GM12891 (cell line): ENCODE measurements at regions not wholly inside any gene's neighbourhood (a gene's known extent, or its start where the extent isn't known, plus 50 kb on each side); places are given as distances from the start of the nearest gene placed in this dataset.

ENCODE experiments used
- DNase-seq: peaks from one replicate; pipeline ENCODE4 v3.0.0; 2011; ENCODE audit warnings: low spot score; ENCODE audit not compliant: insufficient read length
- FAIRE-seq: peaks from 2 replicates; lab custom pipeline; 2011; peaks lifted over from hg19 to GRCh38; lab: Jason Lieb, UNC
- PAX5 ChIP-seq: IDR thresholded peaks from 2 replicates; pipeline ENCODE4 v1.6.1; 2011; ENCODE audit warnings: low read length, moderate library complexity, mild to moderate bottlenecking; ENCODE audit not compliant: insufficient read depth, severe bottlenecking
- POLR2A ChIP-seq: IDR thresholded peaks from 2 replicates; pipeline ENCODE4 v1.6.1; 2011; ENCODE audit warnings: low read depth, low read length, control low read depth
- POLR2AphosphoS5 ChIP-seq: IDR thresholded peaks from 2 replicates; pipeline ENCODE4 v1.6.1; 2011; ENCODE audit warnings: low read depth, low read length, control low read depth
- POU2F2 ChIP-seq: IDR thresholded peaks from 2 replicates; pipeline ENCODE4 v1.6.1; 2011; ENCODE audit warnings: low read depth, mild to moderate bottlenecking, control low read depth, low read length, moderate library complexity
- SPI1 ChIP-seq: IDR thresholded peaks from 2 replicates; pipeline ENCODE4 v1.6.1; 2011; ENCODE audit warnings: low read depth, low read length, control low read depth
- TAF1 ChIP-seq: IDR thresholded peaks from 2 replicates; pipeline ENCODE4 v1.6.1; 2011; ENCODE audit warnings: low read depth, low read length, control low read depth

DNA sequence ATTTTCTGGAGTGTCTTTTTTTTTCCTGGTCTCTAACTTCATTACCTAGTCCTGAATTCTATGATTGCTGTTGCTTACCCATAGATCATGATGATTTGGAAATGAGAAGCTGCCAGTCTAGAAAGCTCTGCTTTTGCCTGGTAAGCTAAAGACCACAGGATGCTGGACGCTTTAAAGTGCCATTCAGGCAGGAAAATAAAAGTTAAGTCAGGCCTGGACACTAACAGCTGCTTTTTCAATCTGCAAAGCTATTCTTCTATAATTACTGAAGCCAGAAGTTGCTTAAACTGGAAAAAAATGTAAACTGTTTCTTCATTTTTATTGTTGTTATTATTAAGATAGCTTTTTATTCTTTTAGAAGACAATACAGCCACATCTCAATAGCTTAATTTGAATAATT lies 129.8 kb upstream of the SPACA1 start:
- DNase-seq (no peak), FAIRE-seq (no peak)
- TF ChIP-seq SPI1 (no peak), TAF1 (no peak), POLR2A (no peak), PAX5 (no peak), POU2F2 (no peak), POLR2AphosphoS5 (no peak)

DNA sequence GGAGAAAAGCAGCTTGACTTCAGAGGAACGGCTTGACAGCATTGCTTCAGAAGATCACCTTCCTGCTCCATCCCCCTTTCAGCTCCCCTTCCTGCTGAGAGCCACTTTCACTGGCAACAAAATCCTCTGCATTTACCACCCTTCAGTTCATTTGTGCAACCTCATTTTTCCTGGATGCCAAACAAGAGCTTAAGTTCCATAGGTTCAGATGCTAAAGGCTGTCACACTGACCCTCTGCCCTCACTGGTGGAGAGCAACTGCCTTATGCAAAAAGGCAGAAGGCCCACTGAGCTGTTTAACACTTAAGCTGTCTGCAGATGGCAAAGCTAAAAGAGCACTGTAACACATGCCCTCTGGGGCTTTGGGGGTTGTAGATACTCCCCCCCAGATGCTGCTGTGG lies 131.2 kb upstream of the SPACA1 start:
- no peak for DNase-seq
- no peak for FAIRE-seq
- TF ChIP-seq POU2F2 (no peak), POLR2A (no peak), TAF1 (no peak)

DNA sequence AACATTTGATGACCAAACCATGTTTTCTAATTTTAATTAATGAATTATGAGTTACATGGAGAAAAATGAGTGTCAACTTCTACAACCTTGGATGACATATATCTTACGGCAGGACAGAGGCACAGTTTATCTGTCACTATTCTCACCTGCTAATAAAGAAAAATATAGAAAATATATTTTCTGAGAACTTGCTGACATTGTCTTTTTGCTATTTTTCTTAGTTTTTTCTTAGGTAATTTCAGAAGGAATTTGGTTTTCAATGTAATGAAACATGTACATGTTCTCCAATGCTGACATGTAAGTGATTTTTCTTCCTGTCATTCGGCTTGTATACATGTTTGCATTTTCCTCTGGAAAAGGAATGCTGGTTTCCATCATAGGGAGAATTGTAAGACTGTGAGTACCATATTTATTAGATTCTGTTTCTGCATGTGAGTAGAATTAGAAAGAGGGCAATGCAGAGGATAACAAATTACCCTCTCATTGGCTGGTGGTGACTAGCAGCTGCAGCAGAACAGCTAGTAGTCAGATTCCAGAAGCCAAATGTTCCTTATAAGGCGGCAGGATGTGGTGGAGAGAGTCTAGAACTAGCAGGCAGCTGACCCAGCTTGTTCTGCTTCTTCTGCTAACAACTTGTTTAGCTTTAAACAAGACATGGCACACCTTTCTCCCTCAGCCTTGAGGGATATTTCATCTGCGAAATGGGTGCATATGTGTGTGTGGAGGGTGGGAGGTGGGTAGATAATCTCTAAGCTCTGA lies 132.8 kb upstream of the SPACA1 start:
- no peak for DNase-seq
- peak; percentile 61 for FAIRE-seq
- no peak for TF ChIP-seq TAF1
- no peak for TF ChIP-seq POU2F2
- no peak for TF ChIP-seq POLR2A
- no peak for TF ChIP-seq SPI1
- no peak for TF ChIP-seq POLR2AphosphoS5
- TF ChIP-seq PAX5: no peak

DNA sequence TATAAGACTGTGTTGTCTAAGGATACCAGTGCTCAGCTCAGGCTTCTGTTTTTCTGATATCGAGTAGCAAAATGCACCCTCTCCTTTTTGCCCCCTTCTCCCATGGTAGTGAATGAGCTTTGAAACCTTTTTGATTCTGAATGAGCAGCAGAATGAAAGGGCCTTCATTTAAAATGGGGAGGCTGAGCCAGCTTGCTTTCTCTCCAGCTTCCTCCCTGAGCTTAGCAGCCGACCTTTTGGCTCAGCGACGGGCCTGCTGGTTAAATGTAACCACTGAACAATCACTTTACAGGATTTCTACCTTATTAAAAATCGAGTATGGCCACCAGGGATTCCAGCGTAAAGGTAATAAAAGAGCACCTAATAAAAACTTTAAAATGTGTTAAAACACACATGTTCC lies 133.7 kb upstream of the SPACA1 start:
- no peak for FAIRE-seq

DNA sequence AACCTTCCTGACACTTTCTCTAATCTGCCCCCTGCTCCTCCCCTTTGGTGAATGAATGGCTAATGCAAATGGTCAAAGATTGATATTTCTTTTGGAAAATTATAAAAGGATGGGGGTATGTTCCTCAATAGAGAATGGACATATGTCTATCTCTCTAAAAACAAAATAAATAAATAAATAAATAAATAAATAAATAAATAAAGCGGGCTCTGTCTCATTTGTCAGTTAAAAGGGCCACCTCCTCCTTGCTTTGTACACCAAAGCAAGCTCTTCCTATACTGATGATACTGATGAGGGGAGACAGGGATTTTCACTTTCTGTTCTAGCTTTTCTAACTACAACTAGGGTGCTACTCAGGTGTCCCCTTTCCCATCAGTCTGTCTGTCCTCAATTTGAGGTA lies 135.5 kb upstream of the SPACA1 start:
- no peak for DNase-seq
- FAIRE-seq: no peak

More for the DNA sequence above, 133.7 kb upstream of the SPACA1 start:
- TF ChIP-seq POLR2A: no peak
- no peak for TF ChIP-seq TAF1
- no peak for TF ChIP-seq SPI1
- no peak for TF ChIP-seq PAX5
- TF ChIP-seq POU2F2: no peak
- TF ChIP-seq POLR2AphosphoS5: no peak
- no peak for DNase-seq

DNA sequence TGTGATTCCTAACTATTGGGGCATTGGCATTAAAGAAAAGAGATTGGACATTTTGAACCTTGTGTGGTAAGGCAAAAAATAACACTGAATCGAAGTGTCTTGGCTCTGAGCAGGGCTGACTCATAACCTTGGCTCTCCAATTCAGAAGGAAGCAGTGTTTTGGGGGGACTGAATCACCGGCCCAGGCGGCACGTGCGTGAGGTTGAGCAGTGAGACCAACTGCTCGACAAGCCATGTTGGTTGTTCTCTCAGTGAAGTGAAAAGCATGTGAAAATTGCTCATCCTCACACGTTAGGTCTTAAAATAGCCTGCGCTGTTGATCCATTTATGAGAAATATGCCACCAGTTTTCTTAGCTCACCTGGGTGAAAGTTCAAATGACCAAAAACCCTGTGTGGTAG lies 137.8 kb upstream of the SPACA1 start:
- no peak for FAIRE-seq
- no peak for DNase-seq
- no peak for TF ChIP-seq POLR2AphosphoS5
- TF ChIP-seq SPI1: no peak
- TF ChIP-seq POLR2A: no peak
- TF ChIP-seq PAX5: no peak
- TF ChIP-seq POU2F2: no peak
- TF ChIP-seq TAF1: no peak

More for the DNA sequence above, 135.5 kb upstream of the SPACA1 start:
- TF ChIP-seq TAF1 (no peak), POU2F2 (no peak), SPI1 (no peak), POLR2A (no peak), POLR2AphosphoS5 (no peak), PAX5 (no peak)

DNA sequence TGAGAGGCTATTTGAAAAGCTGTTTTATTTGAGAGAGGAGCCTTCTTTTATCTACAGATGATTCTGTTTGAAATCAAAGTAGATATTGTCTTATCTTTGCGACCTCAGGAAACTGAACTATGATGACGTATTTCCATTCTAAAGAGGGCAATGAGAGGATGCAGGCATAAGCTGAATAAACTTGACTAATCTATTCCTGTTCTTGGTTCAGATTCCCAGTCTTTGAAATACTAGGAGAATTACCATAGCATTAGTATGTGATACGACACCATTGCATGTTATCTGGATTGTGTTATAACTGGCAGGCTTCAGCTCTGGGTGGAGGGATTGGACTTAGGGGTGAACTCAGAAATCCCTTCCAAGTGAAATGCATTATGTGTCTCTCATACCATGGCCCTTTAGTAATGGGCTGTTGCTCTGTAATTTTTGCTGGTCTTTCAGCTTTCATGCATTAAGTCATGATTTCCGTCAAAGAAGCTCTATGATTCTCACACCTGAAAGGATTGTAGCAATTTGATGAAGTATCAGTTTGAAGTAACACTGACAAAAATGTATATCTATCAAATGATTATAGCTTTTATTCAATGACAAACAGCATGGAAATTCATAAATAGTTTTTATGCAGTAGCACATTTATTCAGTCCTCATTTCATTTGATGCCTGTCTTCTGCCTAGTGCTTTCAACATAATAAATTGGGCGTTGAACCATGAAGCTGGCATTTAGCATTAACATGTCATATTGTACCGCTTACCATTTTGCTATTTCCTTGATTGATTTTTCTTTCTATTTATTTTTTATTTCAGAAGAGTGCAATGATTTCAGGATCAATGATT lies 138.4 kb upstream of the SPACA1 start:
- FAIRE-seq: peak; percentile 59
- TF ChIP-seq POLR2A (no peak), TAF1 (no peak), POU2F2 (no peak), POLR2AphosphoS5 (no peak), PAX5 (no peak), SPI1 (no peak)

DNA sequence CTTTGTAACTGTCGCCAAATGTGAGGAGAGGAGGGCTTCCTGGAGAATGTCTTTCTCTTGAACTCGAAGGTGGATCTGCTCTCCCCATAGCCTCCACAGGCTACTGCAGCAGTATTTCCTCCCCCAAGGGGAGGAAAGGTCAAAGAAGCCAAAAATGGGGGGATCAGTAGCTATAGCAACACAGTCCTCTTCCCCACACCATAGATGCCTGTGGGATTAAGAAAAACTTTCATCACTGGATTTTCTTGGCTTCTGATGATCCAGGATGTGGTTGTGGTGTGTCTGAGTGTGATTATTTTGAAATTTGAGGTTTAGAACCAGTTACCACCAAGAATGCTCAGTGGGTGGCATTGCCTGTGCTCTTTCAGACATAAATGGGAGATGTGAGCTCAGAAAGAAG lies 140.1 kb upstream of the SPACA1 start:
- FAIRE-seq (peak; percentile 90), DNase-seq (no peak)
- TF ChIP-seq SPI1 (no peak), TAF1 (no peak), PAX5 (no peak), POU2F2 (no peak), POLR2AphosphoS5 (no peak), POLR2A (no peak)

More for the DNA sequence above, 138.4 kb upstream of the SPACA1 start:
- no peak for DNase-seq

DNA sequence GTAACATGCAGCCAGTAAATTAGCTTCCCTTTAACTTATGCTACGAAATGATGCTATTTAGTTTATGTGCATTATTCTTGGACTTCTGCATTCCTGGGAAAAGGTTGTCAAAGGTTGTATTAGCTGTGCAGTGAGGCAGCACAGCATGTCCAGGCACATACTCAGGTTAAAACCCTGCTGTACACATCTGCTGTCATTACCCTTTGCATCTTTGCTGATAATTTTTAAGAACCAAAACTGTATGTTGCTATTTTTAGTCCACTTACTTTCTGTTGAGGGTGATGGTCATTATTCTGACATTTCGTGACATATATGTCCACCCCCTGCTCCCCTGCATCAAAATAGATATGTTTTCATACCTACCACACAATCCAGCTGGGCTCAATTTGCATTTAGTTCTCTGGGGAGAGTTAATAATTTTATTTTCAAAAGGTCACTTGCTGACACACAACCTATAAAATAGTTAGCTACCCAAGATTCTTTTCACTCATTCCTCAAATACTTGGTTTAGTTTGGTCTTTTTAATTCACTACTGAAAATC lies 142.5 kb upstream of the SPACA1 start:
- DNase-seq: no peak
- no peak; the same call in 1 of the 2 replicates for TF ChIP-seq TAF1
- TF ChIP-seq POU2F2: peak; percentile 59
- no peak for TF ChIP-seq POLR2AphosphoS5
- TF ChIP-seq SPI1: peak; percentile 30; the same call in 1 of the 2 replicates
- peak; percentile 95 for FAIRE-seq

DNA sequence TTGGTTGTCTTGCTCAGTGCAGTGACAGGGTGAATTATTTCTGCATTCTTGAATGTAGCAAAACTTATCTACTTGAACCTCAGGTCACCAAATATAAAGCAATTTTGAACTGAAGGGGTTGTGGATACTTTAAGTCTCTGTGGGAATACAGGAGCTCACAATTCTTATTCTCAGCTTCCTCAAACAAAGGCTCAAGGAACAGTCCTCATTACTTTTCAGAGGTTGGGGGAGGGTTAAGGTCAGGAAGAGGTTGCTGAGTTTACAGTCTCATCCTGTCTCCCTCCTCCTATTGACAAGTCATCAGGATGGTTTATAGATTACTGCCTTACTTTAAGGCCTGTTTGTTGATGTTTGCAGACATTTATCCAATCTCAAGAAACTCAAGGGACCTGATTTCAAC lies 143.6 kb upstream of the SPACA1 start:
- FAIRE-seq: peak; percentile 56

More for the DNA sequence above, 143.6 kb upstream of the SPACA1 start:
- DNase-seq: no peak
- no peak for TF ChIP-seq SPI1
